HEK293 (cell line): ENCODE measurements at regions not wholly inside any gene's neighbourhood (a gene's known extent, or its start where the extent isn't known, plus 50 kb on each side); places are given as distances from the start of the nearest gene placed in this dataset.

Source experiments
- CTCF ChIA-PET: fragments of 350-600 bp; formaldehyde crosslinking; extraction: SDS; loops from one replicate; lab custom pipeline; 2021; ENCODE audit warnings: antibody characterized with exemption; lab: Yijun Ruan, JAX
- POLR2A ChIA-PET: fragments of 300-600 bp; formaldehyde crosslinking; extraction: SDS; loops from one replicate; lab custom pipeline; 2020; ENCODE audit warnings: antibody characterized with exemption, inconsistent platforms; lab: Yijun Ruan, JAX
- H3K27ac ChIP-seq: fragments of 200-500 bp; sonication (Bioruptor generic); 2 replicates; pipeline ENCODE4 v1.5.1; 2014; ENCODE audit warnings: low read depth, low read length, control low read depth, inconsistent platforms; ENCODE audit errors: extremely low read depth
- H3K36me3 ChIP-seq, 2 experiments: fragments of 200-500 bp in 1 of 2; sonication (Bioruptor generic) in 1 of 2; 1 replicate in 1 of 2; 2 replicates in 1 of 2; pipeline ENCODE4 v1.5.1; 2014 to 2017; ENCODE audit warnings: inconsistent platforms in 2 of 2, low read length in 2 of 2; ENCODE audit not compliant: control insufficient read depth in 2 of 2, insufficient read depth in 1 of 2
- H3K4me1 ChIP-seq: fragments of 200-500 bp; sonication (Bioruptor generic); 2 replicates; pipeline ENCODE4 v1.5.1; 2014; ENCODE audit warnings: mild to moderate bottlenecking, low read length, inconsistent platforms; ENCODE audit not compliant: control insufficient read depth, insufficient read depth
- H3K4me3 ChIP-seq: 2 replicates; pipeline ENCODE4 v1.5.1; 2011; ENCODE audit warnings: low read depth, mild to moderate bottlenecking, control low read depth, low read length, moderate library complexity
- H3K9me3 ChIP-seq: fragments of 200-500 bp; sonication (Bioruptor generic); 2 replicates; pipeline ENCODE4 v1.5.1; 2014; ENCODE audit warnings: low read depth, low read length, inconsistent platforms; ENCODE audit not compliant: control insufficient read depth, insufficient read depth
- AEBP2 ChIP-seq: fragments of 450-650 bp; formaldehyde crosslinking; IDR thresholded peaks from 2 replicates; pipeline ENCODE4 v1.5.1; 2016; ENCODE audit warnings: missing biosample characterization, missing genetic modification characterization, borderline replicate concordance
- ATF2 ChIP-seq: fragments of 450-650 bp; formaldehyde crosslinking; IDR thresholded peaks from 2 replicates; pipeline ENCODE4 v1.5.1; 2016; ENCODE audit warnings: missing biosample characterization, missing genetic modification characterization, low read depth
- IKZF3 ChIP-seq: fragments of 450-650 bp; IDR thresholded peaks from 2 replicates; pipeline ENCODE4 v1.5.0; 2018; ENCODE audit warnings: missing biosample characterization, mild to moderate bottlenecking, missing genetic modification characterization, moderate library complexity
- SETDB1 ChIP-seq: IDR thresholded peaks from one replicate; pipeline ENCODE4 v1.6.1; 2017; ENCODE audit warnings: mild to moderate bottlenecking, low read length, moderate library complexity, mixed read lengths; ENCODE audit not compliant: insufficient read length
- ZBTB21 ChIP-seq: fragments of 450-650 bp; formaldehyde crosslinking; IDR thresholded peaks from 2 replicates; pipeline ENCODE4 v1.5.1; 2017; ENCODE audit warnings: missing biosample characterization, missing genetic modification characterization
- ZBTB6 ChIP-seq: fragments of 450-650 bp; formaldehyde crosslinking; IDR thresholded peaks from 2 replicates; pipeline ENCODE4 v1.5.1; 2017; ENCODE audit warnings: missing biosample characterization, missing genetic modification characterization
- ZBTB7A ChIP-seq: fragments of 450-650 bp; formaldehyde crosslinking; IDR thresholded peaks from 2 replicates; pipeline ENCODE4 v1.5.1; 2016; ENCODE audit warnings: low read depth, missing biosample characterization, missing genetic modification characterization
- ZBTB8A ChIP-seq: fragments of 450-650 bp; formaldehyde crosslinking; IDR thresholded peaks from 2 replicates; pipeline ENCODE4 v1.5.1; 2016; ENCODE audit warnings: missing biosample characterization, missing genetic modification characterization
- ZEB2 ChIP-seq: fragments of 450-650 bp; formaldehyde crosslinking; IDR thresholded peaks from 2 replicates; pipeline ENCODE4 v1.5.1; 2016; ENCODE audit warnings: missing biosample characterization, missing genetic modification characterization
- ZFHX2 ChIP-seq: fragments of 450-650 bp; formaldehyde crosslinking; conservative IDR thresholded peaks from 2 replicates; pipeline ENCODE4 v1.5.1; 2016; ENCODE audit warnings: missing biosample characterization, missing genetic modification characterization
- ZNF202 ChIP-seq: fragments of 450-650 bp; formaldehyde crosslinking; IDR thresholded peaks from 2 replicates; pipeline ENCODE4 v1.5.1; 2016; ENCODE audit warnings: missing biosample characterization, missing genetic modification characterization, borderline replicate concordance
- ZNF324 ChIP-seq: fragments of 450-650 bp; formaldehyde crosslinking; IDR thresholded peaks from 2 replicates; pipeline ENCODE4 v1.5.1; 2016; ENCODE audit warnings: missing biosample characterization, missing genetic modification characterization
- ZNF362 ChIP-seq: fragments of 450-650 bp; formaldehyde crosslinking; IDR thresholded peaks from 2 replicates; pipeline ENCODE4 v1.5.1; 2016; ENCODE audit warnings: missing biosample characterization, missing genetic modification characterization
- ZNF518A ChIP-seq: fragments of 450-650 bp; formaldehyde crosslinking; conservative IDR thresholded peaks from 2 replicates; pipeline ENCODE4 v1.5.1; 2016; ENCODE audit warnings: low read depth, missing biosample characterization, missing genetic modification characterization
- ZNF521 ChIP-seq: fragments of 450-650 bp; formaldehyde crosslinking; IDR thresholded peaks from 2 replicates; pipeline ENCODE4 v1.5.1; 2017; ENCODE audit warnings: missing biosample characterization, mild to moderate bottlenecking, missing genetic modification characterization
- ZNF529 ChIP-seq: fragments of 450-650 bp; formaldehyde crosslinking; IDR thresholded peaks from 2 replicates; pipeline ENCODE4 v1.5.1; 2017; ENCODE audit warnings: missing genetic modification characterization, missing biosample characterization; ENCODE audit not compliant: insufficient replicate concordance
- ZNF660 ChIP-seq: fragments of 450-650 bp; IDR thresholded peaks from 2 replicates; pipeline ENCODE4 v1.5.1; 2018; ENCODE audit warnings: missing biosample characterization, mild to moderate bottlenecking, missing genetic modification characterization
- ZNF704 ChIP-seq: fragments of 450-650 bp; formaldehyde crosslinking; IDR thresholded peaks from 2 replicates; pipeline ENCODE4 v1.5.1; 2016; ENCODE audit warnings: missing biosample characterization, missing genetic modification characterization
- ZNF768 ChIP-seq: fragments of 450-650 bp; formaldehyde crosslinking; IDR thresholded peaks from 2 replicates; pipeline ENCODE4 v1.5.1; 2018; ENCODE audit warnings: missing biosample characterization, mild to moderate bottlenecking, missing genetic modification characterization
- ZNF843 ChIP-seq: fragments of 450-650 bp; formaldehyde crosslinking; IDR thresholded peaks from 2 replicates; pipeline ENCODE4 v1.5.1; 2016; ENCODE audit warnings: missing biosample characterization, missing genetic modification characterization
- ZSCAN18 ChIP-seq: fragments of 450-650 bp; formaldehyde crosslinking; IDR thresholded peaks from 2 replicates; pipeline ENCODE4 v1.5.1; 2016; ENCODE audit warnings: missing biosample characterization, missing genetic modification characterization
- ZSCAN23 ChIP-seq: fragments of 450-650 bp; formaldehyde crosslinking; IDR thresholded peaks from 2 replicates; pipeline ENCODE4 v1.5.1; 2016; ENCODE audit warnings: missing biosample characterization, missing genetic modification characterization
- ZSCAN5A ChIP-seq: fragments of 450-650 bp; formaldehyde crosslinking; IDR thresholded peaks from 2 replicates; pipeline ENCODE4 v1.5.1; 2016; ENCODE audit warnings: missing biosample characterization, missing genetic modification characterization

GRCh38 chr1:73096841-73097240 lies 814.5 kb upstream of the NEGR1 start (continued):
- TF ChIP-seq SETDB1, result no peak
- no peak for TF ChIP-seq ZNF362 (tag by site-specific recombination)
- TF ChIP-seq ZNF660 (tag by site-specific recombination), result no peak
- TF ChIP-seq ZFHX2 (tag by site-specific recombination), result no peak
- no peak for TF ChIP-seq ZNF843 (tag by site-specific recombination)

GRCh38 chr1:73092383-73092782 lies 810.0 kb upstream of the NEGR1 start:
- CTCF ChIA-PET, result interaction anchor here (0.7 kb wide), 1 partner anchor 89 kb away, joined by 4 read pairs; no protein-coding TSS in a partner anchor
- no peak overlapping the region for H3K4me3 ChIP-seq
- no peaks in the 10 kb centered on the region for H3K4me1 ChIP-seq
- H3K9me3 ChIP-seq, result no peaks in the 10 kb centered on the region
- H3K27ac ChIP-seq, result no peak overlapping the region
- no peaks in the 10 kb centered on the region for H3K36me3 ChIP-seq
- TF ChIP-seq ZSCAN18 (tag by site-specific recombination) (no peak), ZNF324 (tag by site-specific recombination) (no peak), ZBTB7A (tag by site-specific recombination) (no peak), ZSCAN5A (tag by site-specific recombination) (no peak), ZNF529 (tag by site-specific recombination) (no peak), AEBP2 (no peak), ZNF768 (tag by site-specific recombination) (no peak), ZEB2 (tag by site-specific recombination) (no peak), IKZF3 (no peak), ZNF518A (tag by site-specific recombination) (no peak), ZSCAN23 (tag by site-specific recombination) (no peak), ZBTB8A (no peak), ATF2 (no peak), ZNF202 (tag by site-specific recombination) (no peak), ZNF704 (tag by site-specific recombination) (no peak), ZBTB21 (no peak), ZNF521 (tag by site-specific recombination) (no peak), ZBTB6 (tag by site-specific recombination) (no peak)
- POLR2A ChIA-PET, result no interaction called here
